ENCODE measurements at regions not wholly inside any gene's neighbourhood (a gene's known extent, or its start where the extent isn't known, plus 50 kb on each side); places are given as distances from the start of the nearest gene placed in this dataset.
A peak's percentile ranks its signal among the peaks of the same experiment; 100 is the strongest.

GRCh38 chr4:145279122-145279960 is 99.0 kb upstream of the OTUD4 start:
- peak; percentile 85 for ATAC-seq
- TF ChIP-seq TCF4 (CRISPR knock-in tag; IDR thresholded peaks at IDR 0.05; ENCODE audit: borderline replicate concordance), result peak; percentile 57; the same call in 1 of the 2 replicates
- TF ChIP-seq ISL1 (CRISPR knock-in tag; IDR thresholded peaks at IDR 0.05), result peak; percentile 99
- no peak for TF ChIP-seq ESRRG (CRISPR knock-in tag; IDR thresholded peaks at IDR 0.05)
- TF ChIP-seq RARB (CRISPR knock-in tag; IDR thresholded peaks at IDR 0.05), result no peak
- no peak for TF ChIP-seq OSR1 (CRISPR knock-in tag; IDR thresholded peaks at IDR 0.05)
- peak; percentile 96 for TF ChIP-seq CREB5 (CRISPR knock-in tag; IDR thresholded peaks at IDR 0.05; ENCODE audit: low read depth)
- TF ChIP-seq ZNF565 (CRISPR knock-in tag; conservative IDR thresholded peaks at IDR 0.05; ENCODE audit: low read depth), result no peak
- peak; percentile 62; the same call in 1 of the 2 replicates for TF ChIP-seq BACH2 (CRISPR knock-in tag; IDR thresholded peaks at IDR 0.05; ENCODE audit: borderline replicate concordance)
- peak; percentile 56 for TF ChIP-seq ZFP3 (CRISPR knock-in tag; IDR thresholded peaks at IDR 0.05)
- no peak for TF ChIP-seq PPARA (CRISPR knock-in tag; IDR thresholded peaks at IDR 0.05; ENCODE audit: borderline replicate concordance)
- peak; percentile 88 for TF ChIP-seq CSRNP3 (CRISPR knock-in tag; IDR thresholded peaks at IDR 0.05)
- peak; percentile 76 for TF ChIP-seq SNAI2 (CRISPR knock-in tag; IDR thresholded peaks at IDR 0.05)
- TF ChIP-seq GLIS3 (CRISPR knock-in tag; IDR thresholded peaks at IDR 0.05), result peak; percentile 78; the same call in 1 of the 2 replicates
- no peak for TF ChIP-seq ZFP30 (CRISPR knock-in tag; IDR thresholded peaks at IDR 0.05)
- TF ChIP-seq TOX (CRISPR knock-in tag; IDR thresholded peaks at IDR 0.05; ENCODE audit: borderline replicate concordance), result peak; percentile 92; the same call in 1 of the 2 replicates
- TF ChIP-seq ZNF8 (CRISPR knock-in tag; IDR thresholded peaks at IDR 0.05), result no peak
- TF ChIP-seq PATZ1 (CRISPR knock-in tag; IDR thresholded peaks at IDR 0.05; ENCODE audit: borderline replicate concordance), result peak; percentile 90
- TF ChIP-seq ZC3H10 (CRISPR knock-in tag; IDR thresholded peaks at IDR 0.05), result 0 out of 2 replicates have a peak, but pooled peaks have one; percentile 90
- no peak for TF ChIP-seq ARNTL (CRISPR knock-in tag; IDR thresholded peaks at IDR 0.05; ENCODE audit: borderline replicate concordance, low read depth)
- TF ChIP-seq TSHZ2 (CRISPR knock-in tag; IDR thresholded peaks at IDR 0.05), result 0 out of 2 replicates have a peak, but pooled peaks have one; percentile 63
- TF ChIP-seq ZNF70 (CRISPR knock-in tag; IDR thresholded peaks at IDR 0.05), result no peak
- TF ChIP-seq POU6F1 (CRISPR knock-in tag; IDR thresholded peaks at IDR 0.05; ENCODE audit: borderline replicate concordance, low read depth), result 0 out of 2 replicates have a peak, but pooled peaks have one; percentile 22
- TF ChIP-seq CSDC2 (CRISPR knock-in tag; IDR thresholded peaks at IDR 0.05), result peak; percentile 77; the same call in 1 of the 2 replicates

Measured in SK-N-SH treated with all-trans-retinoic acid at 6 μM for 48 hours (cell line).